HG03460 (cell line): ENCODE measurements at regions not wholly inside any gene's neighbourhood (a gene's known extent, or its start where the extent isn't known, plus 50 kb on each side); places are given as distances from the start of the nearest gene placed in this dataset.

Source experiments
- ATAC-seq: cut with Tn5 transposase; IDR thresholded peaks from one replicate; pipeline ENCODE4 v1.9.1; 2021; ENCODE audit not compliant: unreplicated experiment

DNA sequence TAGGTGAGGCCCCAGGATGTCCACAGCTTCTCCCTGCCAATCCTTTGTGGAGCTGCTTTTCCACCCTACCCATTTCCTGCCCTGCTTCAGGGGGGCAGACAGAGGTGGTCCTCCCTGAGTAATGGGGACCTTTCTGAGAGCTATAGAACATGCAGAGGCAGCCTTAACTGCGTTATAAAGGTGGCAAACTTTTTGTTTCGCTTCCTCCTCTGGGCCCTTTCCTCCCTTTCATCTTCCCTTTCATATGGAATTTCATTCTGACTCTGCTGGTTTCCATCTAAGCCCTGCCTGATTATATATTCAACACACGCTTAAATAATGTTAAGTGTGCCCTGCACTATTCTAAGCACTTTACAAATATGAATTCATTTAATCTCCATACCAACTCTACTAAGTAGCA, 169.3 kb upstream of the E2F8 start:
- ATAC-seq = peak; percentile 54

DNA sequence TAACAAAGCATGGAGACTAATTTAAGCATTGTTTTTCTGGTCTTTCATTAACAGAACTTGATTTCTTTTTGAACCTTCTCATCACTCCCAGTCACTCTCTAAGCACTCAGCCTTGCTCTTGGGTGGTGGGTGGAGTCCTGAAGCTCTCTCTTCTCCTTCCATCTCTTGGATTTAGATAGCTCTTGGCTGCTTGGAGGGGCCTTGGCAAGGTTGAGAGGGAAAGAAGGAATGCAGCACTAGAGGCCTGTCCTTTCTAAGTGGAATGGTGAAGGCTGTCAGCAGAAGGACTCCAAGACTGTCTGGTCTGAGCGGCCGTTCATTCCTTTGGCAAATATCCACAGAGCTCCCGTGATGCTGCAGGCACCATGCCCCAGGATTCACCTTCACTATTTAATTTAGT, 168.6 kb upstream of the E2F8 start:
- ATAC-seq = no peak

DNA sequence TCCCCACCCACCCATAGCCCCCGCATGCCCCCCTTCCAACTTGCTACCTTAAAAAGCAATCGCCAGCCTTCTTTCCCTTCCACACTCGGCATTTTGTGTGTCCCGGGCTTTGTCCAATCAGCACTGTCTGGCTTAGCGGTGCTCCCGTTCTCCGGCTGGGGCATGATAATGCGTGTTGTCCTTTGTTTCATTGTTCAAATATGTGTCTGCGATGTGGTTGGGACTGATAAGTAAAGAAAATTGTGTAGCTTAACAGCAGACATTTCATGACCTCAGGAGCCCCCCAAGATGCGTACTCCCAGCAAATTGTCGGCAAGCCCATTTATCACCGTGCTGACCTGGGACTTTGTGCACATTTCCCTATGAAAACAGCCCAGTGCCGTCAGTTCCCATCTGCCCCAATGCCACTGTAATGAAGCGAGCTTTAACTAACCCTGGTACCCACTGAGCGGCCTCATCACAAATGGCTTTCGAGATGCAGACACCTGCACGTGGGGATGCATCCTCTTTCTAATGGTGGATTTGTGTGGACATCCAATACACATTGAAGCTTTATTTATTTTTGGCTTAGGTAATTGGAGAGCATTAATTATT, 167.0 kb upstream of the E2F8 start:
- no peak for ATAC-seq

DNA sequence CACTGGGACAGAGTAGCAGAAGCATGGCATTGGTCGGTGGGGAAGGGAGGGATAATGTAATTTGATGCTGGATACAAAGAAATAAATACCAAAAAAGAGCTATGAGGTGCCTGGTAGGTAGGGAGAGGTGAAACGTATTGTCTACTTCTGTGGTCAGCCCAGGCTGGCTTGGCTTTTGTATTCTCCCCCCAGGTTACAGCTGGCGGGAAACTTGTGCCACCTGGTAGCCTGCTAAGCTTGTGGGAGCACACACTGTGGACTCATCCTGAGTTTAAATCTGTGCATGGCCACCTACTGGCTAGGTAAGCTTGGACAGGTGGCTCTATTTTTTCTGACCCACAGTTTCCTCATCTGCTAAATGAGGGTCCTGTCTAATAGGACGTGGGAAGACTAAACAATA, 165.2 kb upstream of the E2F8 start:
- no peak for ATAC-seq

DNA sequence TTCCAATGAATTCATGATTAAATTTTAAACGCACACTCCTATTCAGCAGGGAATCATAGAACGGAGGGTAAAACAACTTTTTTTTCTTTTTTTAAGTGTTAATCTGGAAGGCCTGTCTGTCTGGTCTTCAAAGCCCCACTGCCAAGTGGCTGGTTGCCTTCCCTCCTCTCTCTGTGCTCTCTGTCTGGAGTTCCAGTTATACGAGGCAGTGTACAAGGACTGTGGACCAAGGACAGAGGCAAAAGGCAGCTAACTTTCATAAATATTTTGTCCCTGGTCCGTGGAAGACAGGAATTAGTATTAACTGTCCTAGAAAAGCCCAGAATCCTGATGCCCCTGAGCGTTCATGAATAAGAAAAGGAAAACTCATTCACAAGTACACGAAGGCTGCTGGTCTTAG, 164.0 kb upstream of the E2F8 start:
- no peak for ATAC-seq

DNA sequence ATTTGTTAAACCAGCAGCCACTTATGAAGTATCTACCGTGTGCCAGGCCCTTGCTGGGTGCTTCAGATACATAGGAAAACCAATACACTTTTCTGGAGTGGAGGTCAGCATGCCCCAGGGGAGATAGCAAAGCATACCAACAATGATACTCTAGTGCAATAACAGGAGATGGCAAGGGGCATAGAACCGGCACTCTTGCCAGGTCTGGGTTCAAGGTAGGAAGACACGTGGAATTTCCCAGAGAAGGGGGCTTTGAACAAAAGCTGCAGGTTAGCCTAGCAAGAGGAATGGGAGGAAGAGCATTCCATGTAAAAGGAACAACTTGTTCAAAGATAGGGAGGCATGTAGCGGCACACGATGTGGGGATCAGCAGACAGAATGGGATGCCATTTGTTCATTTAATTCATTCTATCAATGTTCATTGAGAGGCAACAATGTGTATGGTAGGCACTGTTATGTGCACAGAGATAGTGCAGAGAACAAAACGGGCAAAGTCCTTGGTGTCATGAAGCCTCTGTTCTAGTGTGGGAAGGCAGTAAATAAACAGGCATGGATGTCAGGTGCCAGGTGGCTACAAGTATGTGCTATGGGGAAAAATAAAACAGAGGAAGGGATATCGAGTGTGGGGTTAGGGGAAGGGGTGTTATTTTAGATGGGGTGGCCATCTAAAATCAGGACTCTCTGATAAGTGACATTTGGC, 162.6 kb upstream of the E2F8 start:
- ATAC-seq = no peak

DNA sequence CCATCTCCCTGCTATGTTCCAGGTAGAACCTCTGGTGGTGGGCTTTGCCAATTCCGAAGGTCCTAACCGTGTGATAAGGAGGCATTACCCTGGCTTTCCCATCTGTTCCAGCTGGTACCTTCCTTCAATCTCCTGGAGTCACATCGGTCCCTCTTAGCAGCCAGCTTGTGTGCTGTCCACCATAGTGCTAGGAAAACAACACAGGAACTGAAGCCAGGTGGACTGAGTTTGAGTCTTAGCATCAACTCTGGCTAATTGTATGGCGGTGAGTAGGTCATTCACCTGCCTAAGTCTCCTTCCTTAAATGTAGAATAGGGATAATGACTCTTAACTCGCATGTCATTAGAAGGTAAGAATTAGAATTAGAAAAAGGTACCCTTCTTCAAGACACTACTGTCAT, 159.6 kb upstream of the E2F8 start:
- no peak for ATAC-seq

DNA sequence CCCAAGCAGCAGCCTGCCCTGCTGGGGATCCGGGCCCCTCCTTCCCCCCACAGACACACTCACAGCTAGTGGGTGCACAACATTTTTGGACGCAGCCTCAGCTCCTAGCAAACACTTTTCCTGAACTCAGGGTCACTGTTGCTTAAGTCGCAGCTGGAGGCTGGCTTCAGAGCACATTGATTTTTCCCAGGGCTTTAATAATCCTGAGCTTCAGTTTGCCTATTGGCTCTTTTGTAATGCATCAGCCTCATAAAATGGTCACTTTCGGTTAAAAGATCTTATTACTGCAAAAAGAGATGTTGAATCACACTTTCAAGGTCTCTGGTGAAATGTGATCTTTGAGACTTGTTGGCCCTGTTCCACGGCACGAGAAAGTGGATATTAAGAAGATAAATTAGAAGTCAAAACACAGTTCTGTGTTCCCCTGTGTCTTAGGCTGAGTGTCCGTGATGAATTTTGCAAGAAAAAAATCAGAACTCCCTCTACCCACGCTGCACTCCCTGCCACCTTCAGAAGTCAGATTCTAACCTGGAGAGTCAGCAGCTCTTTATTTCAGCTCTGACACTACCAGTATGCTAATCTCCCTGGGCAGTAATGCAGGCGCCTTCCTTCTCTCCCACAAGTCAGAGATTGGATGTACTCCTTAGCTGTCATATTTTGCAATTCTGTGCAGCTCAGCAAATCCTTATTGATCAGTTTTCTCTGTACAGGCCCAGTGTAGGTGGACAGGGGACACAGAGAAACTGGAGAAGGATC, 158.2 kb upstream of the E2F8 start:
- no peak for ATAC-seq

DNA sequence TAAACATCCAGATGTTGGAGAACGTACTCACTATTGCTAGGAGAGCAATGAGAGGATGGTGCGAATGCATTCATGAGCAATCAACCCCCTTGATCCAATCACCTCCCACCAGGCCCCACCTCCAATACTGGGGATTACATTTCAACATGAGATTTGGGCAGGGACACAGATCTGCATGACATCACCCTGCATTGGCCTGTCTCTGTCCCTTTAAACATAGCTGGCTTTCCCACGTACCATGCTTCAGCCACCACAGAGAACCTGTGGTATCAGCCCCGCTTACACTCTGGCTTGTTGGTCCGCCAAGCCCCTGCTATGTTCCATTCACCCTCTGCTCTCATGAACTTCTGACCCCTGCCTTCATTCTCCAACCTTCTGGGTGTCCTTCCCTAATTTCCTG, 157.5 kb upstream of the E2F8 start:
- no peak for ATAC-seq

DNA sequence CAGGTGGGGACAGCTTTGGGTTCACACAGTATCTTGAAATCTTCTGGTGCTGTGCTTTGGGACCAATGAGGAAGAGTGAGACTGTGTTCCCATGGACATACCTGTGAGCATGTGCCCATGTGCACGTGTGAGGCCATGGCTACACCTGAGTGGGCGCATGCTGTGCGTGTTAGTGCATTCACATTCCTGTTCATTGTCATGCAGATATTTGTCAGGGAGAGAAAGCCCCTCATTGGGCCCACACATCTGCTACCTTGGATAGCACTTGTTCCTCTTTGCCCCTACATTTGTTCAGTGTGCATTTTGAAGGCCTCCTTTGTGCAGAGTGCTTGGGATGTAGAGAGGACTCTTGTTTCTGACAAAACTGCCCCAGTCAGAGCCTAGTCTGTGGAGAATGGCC, 154.3 kb upstream of the E2F8 start:
- ATAC-seq = peak; percentile 16

DNA sequence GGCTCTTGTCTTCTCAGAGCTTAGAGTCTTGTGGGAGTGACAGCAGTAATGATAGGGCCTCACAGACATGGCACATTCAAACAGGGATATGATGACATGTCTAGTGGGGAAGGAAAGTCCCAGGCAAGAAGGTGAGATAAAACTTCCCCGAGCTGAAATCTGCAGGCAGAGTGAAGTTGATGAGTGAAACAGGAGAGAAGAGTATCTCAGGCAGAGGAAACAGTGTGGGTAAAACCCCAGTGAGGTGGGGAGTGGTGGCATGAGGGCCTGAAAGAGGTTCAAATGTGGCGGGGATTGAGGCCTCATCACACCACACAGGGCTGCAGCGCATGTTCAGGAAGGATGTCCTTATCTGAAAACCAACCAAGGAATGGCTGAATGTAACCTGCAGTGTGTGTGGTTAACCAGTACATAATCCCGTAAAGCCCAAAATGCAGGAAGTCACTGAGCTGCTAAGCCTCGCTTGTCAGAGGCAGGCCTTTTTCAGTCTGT, 153.8 kb upstream of the E2F8 start:
- ATAC-seq = peak; percentile 71

DNA sequence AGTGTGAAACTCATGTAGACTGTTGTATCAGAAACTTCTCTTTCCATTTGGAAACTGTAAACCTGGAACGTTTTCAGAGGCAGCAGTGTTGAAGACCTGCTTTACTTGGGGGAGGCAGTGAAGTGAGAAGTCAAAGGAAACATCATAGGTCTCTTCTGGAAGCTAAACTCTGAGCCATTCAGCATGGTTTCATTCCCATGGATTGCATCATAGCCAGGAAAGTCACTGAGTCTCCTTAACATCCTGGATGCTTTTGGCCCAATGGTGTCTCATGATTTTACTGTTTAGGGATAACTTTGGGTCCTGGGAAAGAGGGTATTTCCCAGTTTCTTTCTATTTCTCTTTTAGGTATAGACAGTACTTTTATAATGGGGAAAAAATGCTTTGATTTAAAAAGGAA, 153.2 kb upstream of the E2F8 start:
- no peak for ATAC-seq

DNA sequence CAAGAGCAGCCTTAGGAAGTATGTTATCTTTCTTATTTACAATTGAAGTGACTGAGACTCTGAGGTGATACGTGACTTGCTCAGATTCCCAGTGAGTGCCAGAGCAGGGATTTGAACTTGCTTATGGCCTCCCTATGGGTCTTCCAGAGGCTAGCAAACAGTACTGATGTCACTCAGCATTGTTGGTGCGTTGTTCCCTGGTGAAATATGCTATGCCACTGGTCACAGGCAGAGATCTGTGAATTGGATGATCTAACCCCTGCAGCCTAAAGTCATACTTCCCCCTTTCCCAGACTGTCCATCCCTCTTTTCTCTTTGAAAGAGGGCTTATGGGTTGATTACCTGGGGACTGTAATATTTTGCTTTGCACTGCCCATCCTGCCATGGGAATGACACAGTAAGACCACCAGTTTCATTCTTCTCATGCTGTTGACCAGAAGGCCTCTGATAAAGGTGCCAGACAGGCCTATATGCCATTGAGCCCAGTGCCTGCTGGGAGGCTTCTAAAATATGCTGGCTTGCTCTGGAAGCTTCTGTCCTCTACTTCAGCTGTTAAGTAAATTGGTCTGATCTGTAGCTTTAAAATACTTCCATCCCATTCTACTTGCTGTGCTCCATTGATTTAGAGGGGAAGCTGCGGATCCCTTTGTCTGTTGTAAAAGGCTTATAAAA, 152.2 kb upstream of the E2F8 start:
- ATAC-seq = no peak

DNA sequence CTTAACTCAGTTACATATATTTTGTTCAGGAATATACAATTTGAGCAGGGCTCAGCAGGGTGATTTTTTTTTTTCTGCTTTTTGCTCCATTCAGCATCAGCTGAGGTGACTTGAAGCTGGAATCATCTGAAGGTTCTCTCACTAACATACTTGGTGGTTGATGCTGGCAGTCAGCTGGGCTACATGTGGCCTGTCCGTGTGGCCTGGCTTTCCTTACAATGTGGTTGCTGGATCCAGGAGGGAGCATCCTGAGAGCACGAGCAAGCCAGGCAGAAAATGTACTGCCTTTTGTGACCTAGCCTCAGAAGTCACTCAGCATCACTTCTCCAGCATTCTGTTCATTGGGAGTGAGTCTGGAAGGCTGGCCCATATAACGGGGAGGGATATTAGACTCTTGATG, 151.6 kb upstream of the E2F8 start:
- no peak for ATAC-seq

DNA sequence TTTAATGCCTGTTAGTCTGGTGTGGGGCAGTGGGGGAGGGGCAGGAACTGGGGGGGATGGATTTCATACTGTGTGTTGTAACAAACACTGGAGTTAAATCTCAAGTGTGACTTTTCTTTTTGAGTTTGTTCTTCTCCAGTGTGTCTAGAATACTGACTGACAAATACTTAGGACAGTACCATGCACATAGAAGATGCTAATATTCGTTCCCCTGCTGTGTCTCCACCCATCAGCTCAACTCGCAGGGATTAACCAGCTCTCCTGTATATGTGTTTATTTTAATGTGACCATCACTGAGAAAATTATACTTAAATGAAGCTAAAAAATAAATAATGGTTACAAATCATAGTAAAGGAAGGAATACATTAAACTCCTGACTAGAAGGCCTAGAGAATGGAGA, 150.9 kb upstream of the E2F8 start:
- ATAC-seq = no peak

DNA sequence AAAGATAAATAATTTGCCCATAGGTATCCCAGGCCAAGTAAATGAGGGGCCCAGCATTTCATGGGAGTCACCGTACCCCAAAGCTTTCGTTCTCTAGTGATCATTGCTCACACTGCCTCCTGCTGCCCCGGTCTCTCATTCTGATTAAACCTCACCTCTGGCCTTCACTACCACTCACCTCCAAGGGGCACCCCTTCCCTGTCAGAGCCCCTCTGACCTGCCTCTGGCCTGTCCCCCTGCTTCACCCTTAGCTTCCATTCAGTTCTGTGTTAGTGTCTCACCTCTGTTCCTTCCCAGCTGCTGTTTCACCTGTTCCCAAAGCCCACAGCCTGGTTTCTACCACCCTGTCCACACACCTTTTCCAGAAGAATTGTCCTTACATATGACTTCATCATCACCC, 150.3 kb upstream of the E2F8 start:
- ATAC-seq = no peak

DNA sequence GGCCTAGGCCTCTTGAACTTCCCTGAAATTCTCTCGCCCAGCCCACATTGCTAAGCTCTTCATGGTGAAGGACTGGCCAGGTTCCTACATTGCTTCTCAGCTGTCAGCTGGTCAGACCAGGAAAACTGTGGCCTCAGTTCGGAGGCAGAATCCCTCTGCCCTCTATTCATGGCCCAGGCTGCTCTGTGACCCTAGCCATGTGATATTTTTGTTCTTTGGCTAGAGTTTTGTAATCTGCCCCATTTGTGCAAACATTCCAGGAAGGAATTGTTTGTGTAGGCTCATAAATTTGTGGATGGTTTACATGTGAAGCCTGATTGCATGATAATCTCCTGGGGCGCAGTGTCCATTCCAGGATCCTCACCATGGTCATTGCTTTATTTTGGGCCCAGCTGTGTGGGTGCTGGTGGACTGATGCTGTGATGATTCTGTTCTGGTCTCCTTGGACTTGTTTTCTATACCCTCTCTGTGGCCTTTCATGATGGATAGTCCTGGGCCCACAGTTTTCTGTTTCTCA, 149.1 kb upstream of the E2F8 start:
- ATAC-seq = no peak

DNA sequence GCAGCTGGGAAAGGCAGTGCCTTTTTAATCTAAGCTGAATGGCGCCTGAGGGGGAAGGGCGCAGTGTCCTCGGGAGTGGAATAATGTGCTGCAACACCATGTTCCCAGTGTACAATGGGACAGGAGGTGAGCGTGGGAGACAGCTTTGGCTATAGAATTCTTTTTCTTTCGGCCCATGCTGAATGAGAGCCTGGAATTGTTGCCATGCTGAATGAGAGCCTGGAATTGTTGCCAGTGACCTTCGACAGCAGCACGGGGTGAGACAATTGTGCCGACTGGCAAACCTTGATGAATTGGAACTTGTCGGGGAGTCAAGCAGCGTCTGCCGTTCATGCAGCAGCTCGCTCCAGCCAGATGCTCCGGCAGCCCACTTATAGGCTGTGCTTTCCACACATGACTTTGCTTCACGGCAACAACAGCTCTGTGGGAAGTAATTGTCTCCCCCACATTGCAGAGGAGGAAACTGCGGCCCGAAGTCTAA, 141.4 kb upstream of the E2F8 start:
- no peak for ATAC-seq

DNA sequence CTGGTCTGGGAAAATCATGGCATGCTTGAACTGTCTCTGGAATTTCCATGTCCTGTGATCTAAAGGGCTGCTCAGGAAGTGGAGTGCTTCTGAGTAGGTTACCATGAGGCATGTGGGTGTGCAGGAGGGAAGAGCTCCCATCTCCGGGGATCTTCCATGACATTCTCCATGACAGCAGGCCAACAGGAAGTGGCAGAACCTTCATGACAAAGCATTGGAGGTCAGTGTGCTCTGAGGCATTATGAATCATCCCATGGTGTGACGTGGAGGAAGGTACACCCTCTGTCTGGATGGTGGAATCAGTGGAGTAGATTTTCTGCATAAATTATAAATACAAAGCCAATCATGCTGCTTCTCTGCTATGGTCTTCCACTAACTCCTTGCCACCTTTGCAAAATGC, 139.6 kb upstream of the E2F8 start:
- no peak for ATAC-seq

DNA sequence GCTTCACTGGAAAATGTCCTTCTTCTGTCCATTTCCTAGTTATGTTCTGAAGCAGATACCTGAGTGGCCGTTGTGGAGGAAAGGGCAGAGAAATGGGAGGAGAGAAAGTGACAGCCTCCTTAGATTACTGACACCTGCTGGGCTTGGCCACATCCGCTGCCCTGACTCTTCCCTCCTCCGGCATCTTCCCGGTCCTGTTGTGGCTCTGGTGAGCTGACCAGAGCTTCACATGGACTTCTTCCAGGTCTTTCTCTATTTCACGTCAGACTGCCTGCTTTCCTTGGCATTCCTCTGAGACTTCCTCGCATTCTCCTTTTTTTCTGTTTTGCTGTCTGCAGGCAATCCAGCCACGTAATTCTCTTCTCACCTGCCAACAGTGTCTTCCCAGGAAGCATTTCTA, 138.7 kb upstream of the E2F8 start:
- ATAC-seq = no peak

DNA sequence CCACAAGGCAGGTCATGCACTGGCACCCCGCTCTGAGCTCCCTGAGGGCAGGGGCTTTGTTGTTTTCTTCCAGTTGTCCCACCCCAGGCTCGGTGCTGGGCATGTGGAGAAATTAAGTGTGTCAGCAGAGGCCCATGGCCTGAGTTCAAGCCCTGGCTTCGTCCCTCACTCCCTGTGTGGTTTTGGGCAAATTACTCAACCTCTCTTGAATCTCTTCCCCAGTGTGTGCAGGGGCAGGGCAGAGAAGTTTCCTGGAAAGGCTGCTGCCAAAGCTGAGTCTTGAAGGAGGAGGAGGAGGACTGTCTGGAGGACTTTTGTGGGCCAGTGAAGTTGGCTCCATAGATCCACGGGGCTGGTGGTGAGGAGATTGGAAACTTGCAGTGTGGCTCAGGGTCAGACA, 138.1 kb upstream of the E2F8 start:
- no peak for ATAC-seq
